Peyer's patch (tissue), 4 donors: ENCODE measurements at regions not wholly inside any gene's neighbourhood (a gene's known extent, or its start where the extent isn't known, plus 50 kb on each side); places are given as distances from the start of the nearest gene placed in this dataset.

Experiments
- CTCF ChIP-seq, 6 experiments: fragments of 450-650 bp in 4 of 6; fragments of 200-600 bp in 2 of 6; sonication (generic) in 1 of 6; IDR thresholded peaks; one replicate each; pipeline ENCODE4 v1.5.1; 2017 to 2019; ENCODE audit warnings: antibody characterized with exemption in 6 of 6, mild to moderate bottlenecking in 3 of 6, moderate library complexity in 1 of 6
- POLR2A ChIP-seq, 2 donors: fragments of 450-650 bp; IDR thresholded peaks; one replicate each; pipeline ENCODE4 v1.5.1; 2017; ENCODE audit warnings: antibody characterized with exemption in 2 of 2, mild to moderate bottlenecking in 2 of 2, moderate library complexity in 2 of 2

- TF ChIP-seq POLR2A (IDR thresholded peaks at IDR 0.05) (no peak), CTCF (IDR thresholded peaks at IDR 0.05) (no peak)
Measured at GRCh38 chr5:125422342-125422741, 675.9 kb upstream of the ZNF608 start.
